Superior temporal gyrus (tissue), 1 donor: ENCODE measurements at regions not wholly inside any gene's neighbourhood (a gene's known extent, or its start where the extent isn't known, plus 50 kb on each side); places are given as distances from the start of the nearest gene placed in this dataset.
"Not testable (repeated sequence)": the region's sequence is repeated elsewhere in the genome, so short reads cannot be mapped to it uniquely, and the experiment has no call there.

Experiments used
- DNase-seq: peaks from one replicate; pipeline ENCODE4 v3.0.0-alpha.2; 2016; ENCODE audit errors: extremely low spot score

GRCh38 chr1:60274422-60275290 is 201.1 kb upstream of the C1orf87 start:
- DNase-seq, result no peak

- DNase-seq, result no peak
These were observed 199.6 kb upstream of the C1orf87 start for GRCh38 chr1:60273185-60273584.

- no peak for DNase-seq
These were observed 197.5 kb upstream of the C1orf87 start for GRCh38 chr1:60271041-60271440.

- no peak for DNase-seq
These were observed 194.9 kb upstream of the C1orf87 start for GRCh38 chr1:60268451-60268850.

- no peak for DNase-seq
These were observed 192.3 kb upstream of the C1orf87 start for GRCh38 chr1:60265560-60266535.

GRCh38 chr1:60262701-60263100 is 189.1 kb upstream of the C1orf87 start:
- no peak for DNase-seq

GRCh38 chr1:60257531-60257930 is 184.0 kb upstream of the C1orf87 start:
- DNase-seq, result no peak

- no peak for DNase-seq
These were observed 182.0 kb upstream of the C1orf87 start for GRCh38 chr1:60255565-60255964.

- DNase-seq, result no peak
These were observed 177.9 kb upstream of the C1orf87 start for GRCh38 chr1:60251426-60251825.

GRCh38 chr1:60247467-60247866 is 173.9 kb upstream of the C1orf87 start:
- not testable (repeated sequence) for DNase-seq

- DNase-seq, result no peak
These were observed 171.8 kb upstream of the C1orf87 start for GRCh38 chr1:60245324-60245723.

GRCh38 chr1:60244906-60245305 is 171.3 kb upstream of the C1orf87 start:
- no peak for DNase-seq

GRCh38 chr1:60235275-60235674 is 161.7 kb upstream of the C1orf87 start:
- no peak for DNase-seq

- no peak for DNase-seq
These were observed 161.2 kb upstream of the C1orf87 start for GRCh38 chr1:60234776-60235175.

- DNase-seq, result no peak
These were observed 156.3 kb upstream of the C1orf87 start for GRCh38 chr1:60229821-60230220.

- no peak for DNase-seq
These were observed 154.5 kb upstream of the C1orf87 start for GRCh38 chr1:60228041-60228491.

GRCh38 chr1:60227601-60228000 is 154.0 kb upstream of the C1orf87 start:
- DNase-seq, result no peak

GRCh38 chr1:60225486-60225885 is 151.9 kb upstream of the C1orf87 start:
- DNase-seq, result no peak

GRCh38 chr1:60224523-60224922 is 151.0 kb upstream of the C1orf87 start:
- no peak for DNase-seq

- DNase-seq, result peak; percentile 31
These were observed 149.6 kb upstream of the C1orf87 start for GRCh38 chr1:60223158-60223557.

GRCh38 chr1:60222360-60223115 is 149.0 kb upstream of the C1orf87 start:
- DNase-seq, result peak; percentile 53

GRCh38 chr1:60213253-60213652 is 139.7 kb upstream of the C1orf87 start:
- DNase-seq, result no peak
